Aorta (tissue), 5 donors: ENCODE measurements at regions not wholly inside any gene's neighbourhood (a gene's known extent, or its start where the extent isn't known, plus 50 kb on each side); places are given as distances from the start of the nearest gene placed in this dataset.

Experiments used
- ATAC-seq: fragments of 200-7000 bp; cut with Tn5 transposase; one replicate; pipeline ENCODE4 v1.9.1; 2022; ENCODE audit warnings: moderate library complexity; ENCODE audit not compliant: low FRiP score
- DNase-seq, 2 donors: peaks; one replicate each; pipeline ENCODE4 v3.0.0-alpha.2; 2020
- H3K27ac ChIP-seq, 2 donors: one replicate each; pipeline ENCODE4 v1.5.1; 2013; ENCODE audit warnings: low read length in 2 of 2, mild to moderate bottlenecking in 2 of 2, moderate library complexity in 2 of 2, control low read depth in 1 of 2, inconsistent platforms in 1 of 2, low read depth in 1 of 2
- H3K27me3 ChIP-seq, 2 donors: one replicate each; pipeline ENCODE4 v1.6.1; 2013; ENCODE audit warnings: control low read depth in 1 of 2, low read length in 1 of 2, mild to moderate bottlenecking in 1 of 2, moderate library complexity in 1 of 2; ENCODE audit not compliant: insufficient read depth in 2 of 2, control insufficient read depth in 1 of 2
- H3K36me3 ChIP-seq, 2 donors: one replicate each; pipeline ENCODE4 v1.6.1; 2013; ENCODE audit warnings: control low read depth in 1 of 2, low read length in 1 of 2, mild to moderate bottlenecking in 1 of 2; ENCODE audit not compliant: insufficient read depth in 2 of 2, control insufficient read depth in 1 of 2
- H3K4me1 ChIP-seq, 2 donors: one replicate each; pipeline ENCODE4 v1.6.1; 2013; ENCODE audit warnings: low read length in 2 of 2, control low read depth in 1 of 2, mild to moderate bottlenecking in 1 of 2, moderate library complexity in 1 of 2; ENCODE audit not compliant: insufficient read depth in 2 of 2, control insufficient read depth in 1 of 2
- H3K4me3 ChIP-seq, 2 donors: one replicate each; pipeline ENCODE4 v1.5.1; 2013; ENCODE audit warnings: low read length in 2 of 2, control low read depth in 1 of 2, mild to moderate bottlenecking in 1 of 2
- H3K9me3 ChIP-seq: one replicate; pipeline ENCODE4 v1.6.1; 2013; ENCODE audit warnings: mild to moderate bottlenecking, low read length; ENCODE audit not compliant: control insufficient read depth
- WGBS, 2 donors: extraction: QIAGEN DNeasy Blood & Tissue Kit; methylation state at CpG; one replicate each; pipeline ENCODE4 v1.1.7; 2013; 5-methylcytosine and 5-hydroxymethylcytosine counted together
- intact Hi-C, 2 donors: fragments of 100-400 bp; cut with DNase I; formaldehyde crosslinking; loops; one replicate each; pipeline versions ENCODE4 v1.14.2 to v1.15.0; 2022
- microRNA-seq, 2 donors: library from miRNA; unstranded; fragments of <30 nt; microRNA quantifications; one replicate each; pipeline ENCODE4 v1.2.0, GENCODE V29; 2020
- donor health status: healthy with polysubstance abuse.
- donor health status: Bipolar disorder and iron deficiency.
- donor health status: DM: no; HTN: no; CAD: no.
- donor health status: DM: no; HTN: no; CAD: no.
- donor health status: DM: yes; HTN: yes; CAD: no.

GRCh38 chr18:37628470-37629220 is 63.0 kb upstream of the CELF4 start:
- WGBS, 2 donors, result 57 to 61% methylated on average over 3 of the region's 3 CpGs
- H3K4me1 ChIP-seq, result no peaks in the 10 kb centered on the region
- ATAC-seq (no peak), DNase-seq (no peak)
- H3K4me3 ChIP-seq, result no peak overlapping the region
- no peaks in the 10 kb centered on the region for H3K36me3 ChIP-seq
- intact Hi-C loops, result no loop called here
- H3K27me3 ChIP-seq, result peaks cover 0 to 1% of the 10 kb centered on the region in 2 donors
- H3K9me3 ChIP-seq, result peaks cover 2% of the 10 kb centered on the region
- H3K27ac ChIP-seq, result no peak overlapping the region

- peaks cover 0 to 1% of the 10 kb centered on the region in 2 donors for H3K27me3 ChIP-seq
- ATAC-seq, result no peak
- no peak overlapping the region for H3K4me3 ChIP-seq
- no peaks in the 10 kb centered on the region for H3K36me3 ChIP-seq
- H3K9me3 ChIP-seq, result peaks cover 2% of the 10 kb centered on the region
- H3K4me1 ChIP-seq, result no peaks in the 10 kb centered on the region
- intact Hi-C loops, result no loop called here
- DNase-seq, result no peak
- 10 to 11% methylated on average over 2 of the region's 2 CpGs for WGBS, 2 donors
- H3K27ac ChIP-seq, result no peak overlapping the region
Observed at GRCh38 chr18:37624318-37624717, 58.7 kb upstream of the CELF4 start.

DNA sequence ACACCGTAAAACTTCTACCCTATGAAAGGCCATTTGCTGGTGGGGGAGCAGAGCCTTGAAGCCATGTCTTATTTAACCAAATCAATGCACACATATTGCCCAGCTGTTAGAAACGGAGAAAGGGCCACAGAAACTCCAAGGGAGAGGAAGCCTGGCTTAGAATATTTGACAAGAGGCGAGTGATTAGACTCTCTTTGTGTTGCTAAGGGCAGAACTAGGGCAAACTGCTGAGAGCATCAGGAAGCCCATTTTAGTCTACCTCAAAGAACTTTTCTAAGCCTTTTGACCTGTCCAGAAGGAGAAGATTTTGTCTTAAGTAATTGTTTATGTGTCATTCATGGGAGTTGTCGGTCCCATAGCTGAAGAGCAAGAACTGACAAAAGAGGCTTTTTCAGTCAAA is 54.4 kb upstream of the CELF4 start:
- H3K27ac ChIP-seq, result no peak overlapping the region
- H3K9me3 ChIP-seq, result peaks cover 6% of the 10 kb centered on the region
- DNase-seq (no peak), ATAC-seq (no peak)
- no peak overlapping the region for H3K4me3 ChIP-seq
- peaks cover 0 to 2% of the 10 kb centered on the region in 2 donors for H3K27me3 ChIP-seq
- 63 to 72% methylated on average over 4 of the region's 4 CpGs for WGBS, 2 donors
- H3K36me3 ChIP-seq, result no peaks in the 10 kb centered on the region
- intact Hi-C loops, result no loop called here
- no peaks in the 10 kb centered on the region for H3K4me1 ChIP-seq

DNA sequence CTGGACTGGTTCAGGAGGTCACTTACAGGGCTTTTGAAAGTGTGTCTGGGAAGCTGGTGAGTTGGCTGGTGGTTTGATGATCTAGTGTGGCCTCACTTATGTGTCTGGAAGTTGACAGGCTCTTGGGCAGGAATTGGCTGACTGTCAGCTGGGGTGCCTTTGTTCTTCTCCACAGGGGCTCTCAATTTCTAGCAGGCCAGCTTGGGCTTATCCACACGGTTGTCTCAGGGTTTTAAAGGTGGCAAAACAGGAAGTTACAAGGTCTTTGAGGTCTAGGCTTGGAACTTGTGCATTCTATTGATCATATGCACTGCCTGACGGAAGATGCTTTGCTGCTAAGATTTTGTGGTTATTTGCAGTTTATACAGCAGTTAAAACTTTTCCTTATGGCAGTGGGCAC is 52.0 kb upstream of the CELF4 start:
- Histone ChIP-seq H3K27ac (no peak overlapping the region), H3K4me3 (no peak overlapping the region), H3K9me3 (peaks cover 6% of the 10 kb centered on the region), H3K4me1 (no peaks in the 10 kb centered on the region), H3K36me3 (no peaks in the 10 kb centered on the region), H3K27me3 (peaks cover 0 to 1% of the 10 kb centered on the region in 2 donors)
- intact Hi-C loops, result no loop called here
- 28 to 46% methylated on average over 2 of the region's 2 CpGs for WGBS, 2 donors
- ATAC-seq (no peak), DNase-seq (no peak)

Small RNAs in the stretch of these regions (microRNA-seq; reads per million reads assigned to microRNA genes)
- gene MIR4318, result 0 reads per million in 2 donors
- gene MIR5583-1, result 0 reads per million in 2 donors
- gene MIR5583-2, result 0 reads per million in 2 donors
- gene MIR924, result 0 reads per million in 2 donors
